ENCODE measurements at regions not wholly inside any gene's neighbourhood (a gene's known extent, or its start where the extent isn't known, plus 50 kb on each side); places are given as distances from the start of the nearest gene placed in this dataset.
A peak's percentile ranks its signal among the peaks of the same experiment; 100 is the strongest.

- Histone ChIP-seq H3K4me2 (ENCODE audit: insufficient read depth, low read length) (no peak overlapping the region), H2AFZ (ENCODE audit: low read length) (no peak overlapping the region), H3K4me1 (ENCODE audit: insufficient read depth, low read length) (no peaks in the 10 kb centered on the region), H3K36me3 (ENCODE audit: insufficient read depth, low read length) (no peaks in the 10 kb centered on the region), H3K27ac (ENCODE audit: low read depth, low read length) (no peak overlapping the region), H3K4me3 (ENCODE audit: insufficient read depth, low read length) (no peak overlapping the region), H4K20me1 (ENCODE audit: insufficient read depth, low read length) (no peaks in the 10 kb centered on the region), H3K27me3 (ENCODE audit: insufficient read depth, low read length) (no peaks in the 10 kb centered on the region), H3K79me2 (ENCODE audit: insufficient read depth, low read length) (no peaks in the 10 kb centered on the region), H3K9me3 (ENCODE audit: low read depth, low read length) (no peaks in the 10 kb centered on the region)
- DNase-seq (ENCODE audit: insufficient read length, low spot score, missing footprints): no peak
- no peak for TF ChIP-seq CTCF (IDR thresholded peaks at IDR 0.05; ENCODE audit: extremely low read depth, low read depth, low read length)
Measured at GRCh38 chr11:134468796-134469195, 56.8 kb upstream of the B3GAT1 start.

DNA sequence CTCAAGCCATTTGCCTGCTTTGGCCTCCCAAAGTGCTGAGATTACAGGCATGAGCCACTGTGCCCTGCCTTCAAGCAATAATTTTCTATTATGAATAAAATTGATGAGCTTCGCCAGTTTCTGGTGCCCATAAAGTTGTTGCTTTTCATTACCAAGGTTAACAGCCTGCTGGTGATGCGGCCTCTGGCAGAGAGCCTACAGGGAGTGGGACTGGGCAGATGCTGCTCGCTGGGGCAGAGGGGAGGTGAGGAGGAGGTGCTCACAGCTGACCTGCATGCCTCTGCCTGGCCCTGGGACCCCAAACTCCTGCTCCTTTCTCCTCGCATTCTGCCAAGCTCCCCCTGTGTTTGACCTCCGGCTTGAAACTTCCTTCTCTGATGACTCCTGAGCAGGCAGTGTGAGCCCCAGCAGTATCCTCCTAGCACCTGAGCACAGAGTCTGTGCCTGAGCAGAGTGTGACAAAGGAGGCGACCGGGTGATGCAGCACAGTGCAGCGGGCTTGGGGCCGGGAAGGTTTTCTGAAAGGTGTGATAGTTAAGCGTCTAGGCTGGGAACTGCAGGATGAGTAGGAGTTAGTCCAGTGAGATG, 56.1 kb upstream of the B3GAT1 start:
- H3K4me1 ChIP-seq (ENCODE audit: insufficient read depth, low read length): no peaks in the 10 kb centered on the region
- TF ChIP-seq CTCF (IDR thresholded peaks at IDR 0.05; ENCODE audit: extremely low read depth, low read depth, low read length): no peak
- DNase-seq (ENCODE audit: insufficient read length, low spot score, missing footprints): peak; percentile 36
- H3K4me2 ChIP-seq (ENCODE audit: insufficient read depth, low read length): no peak overlapping the region
- no peaks in the 10 kb centered on the region for H4K20me1 ChIP-seq (ENCODE audit: insufficient read depth, low read length)
- no peak overlapping the region for H3K27ac ChIP-seq (ENCODE audit: low read depth, low read length)
- H3K36me3 ChIP-seq (ENCODE audit: insufficient read depth, low read length): no peaks in the 10 kb centered on the region
- H3K79me2 ChIP-seq (ENCODE audit: insufficient read depth, low read length): no peaks in the 10 kb centered on the region
- no peaks in the 10 kb centered on the region for H3K27me3 ChIP-seq (ENCODE audit: insufficient read depth, low read length)
- H2AFZ ChIP-seq (ENCODE audit: low read length): no peak overlapping the region
- no peak overlapping the region for H3K4me3 ChIP-seq (ENCODE audit: insufficient read depth, low read length)
- no peaks in the 10 kb centered on the region for H3K9me3 ChIP-seq (ENCODE audit: low read depth, low read length)

DNA sequence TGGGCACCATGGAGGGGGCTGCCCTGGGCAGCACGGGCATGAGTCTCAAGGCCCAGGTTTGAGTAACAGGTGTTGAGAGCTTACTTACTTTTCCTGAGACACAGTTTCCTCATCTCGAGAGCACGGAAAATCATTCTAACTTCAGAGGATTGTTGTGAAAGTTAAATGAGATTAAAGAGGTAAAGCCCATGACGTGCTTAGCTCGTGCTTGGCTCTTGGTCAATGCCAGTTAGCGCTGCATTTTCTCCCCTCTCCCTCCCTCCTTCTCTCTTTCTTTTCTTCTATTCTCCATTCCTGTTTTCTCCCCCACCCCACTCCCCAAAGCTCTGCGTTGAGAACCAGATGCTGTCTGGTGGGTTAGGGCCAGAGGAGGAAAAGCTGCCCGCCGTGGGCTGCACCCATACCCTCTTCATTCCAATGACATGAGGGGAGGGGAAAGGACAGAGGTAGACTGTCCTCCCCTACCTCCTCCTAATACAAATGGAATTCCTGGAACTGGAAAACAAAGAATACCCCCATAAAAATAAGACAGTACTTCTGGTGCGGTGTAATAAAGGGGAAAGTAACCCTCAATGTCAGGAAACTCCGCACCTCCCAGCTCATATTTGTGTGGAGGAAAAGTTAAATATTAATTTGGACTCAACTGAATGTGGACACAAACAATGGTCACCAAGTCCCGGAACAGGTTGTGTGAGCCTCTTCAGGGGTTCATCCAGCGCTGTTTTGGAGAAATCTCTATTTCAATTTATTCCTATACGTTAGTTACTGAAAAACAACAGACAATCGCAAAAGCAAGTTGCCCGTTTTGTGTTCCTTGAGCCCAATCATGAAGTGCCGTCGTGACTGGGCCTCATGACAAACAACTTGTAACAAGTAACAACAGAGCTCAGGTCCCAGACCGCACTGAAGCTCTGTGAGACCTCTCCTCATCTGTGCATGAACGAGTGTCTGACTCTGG, 54.8 kb upstream of the B3GAT1 start:
- Histone ChIP-seq H3K4me1 (ENCODE audit: insufficient read depth, low read length) (no peaks in the 10 kb centered on the region), H3K36me3 (ENCODE audit: insufficient read depth, low read length) (no peaks in the 10 kb centered on the region), H4K20me1 (ENCODE audit: insufficient read depth, low read length) (no peaks in the 10 kb centered on the region), H3K79me2 (ENCODE audit: insufficient read depth, low read length) (no peaks in the 10 kb centered on the region), H3K4me2 (ENCODE audit: insufficient read depth, low read length) (no peak overlapping the region), H3K27ac (ENCODE audit: low read depth, low read length) (no peak overlapping the region), H3K9me3 (ENCODE audit: low read depth, low read length) (no peaks in the 10 kb centered on the region), H3K4me3 (ENCODE audit: insufficient read depth, low read length) (no peak overlapping the region), H2AFZ (ENCODE audit: low read length) (no peak overlapping the region), H3K27me3 (ENCODE audit: insufficient read depth, low read length) (no peaks in the 10 kb centered on the region)
- TF ChIP-seq CTCF (IDR thresholded peaks at IDR 0.05; ENCODE audit: extremely low read depth, low read depth, low read length): no peak
- DNase-seq (ENCODE audit: insufficient read length, low spot score, missing footprints): peak; percentile 11

GRCh38 chr11:134466156-134466555, 54.1 kb upstream of the B3GAT1 start:
- Histone ChIP-seq H2AFZ (ENCODE audit: low read length) (no peak overlapping the region), H3K4me1 (ENCODE audit: insufficient read depth, low read length) (no peaks in the 10 kb centered on the region), H3K4me3 (ENCODE audit: insufficient read depth, low read length) (no peak overlapping the region), H3K27me3 (ENCODE audit: insufficient read depth, low read length) (no peaks in the 10 kb centered on the region), H4K20me1 (ENCODE audit: insufficient read depth, low read length) (no peaks in the 10 kb centered on the region), H3K79me2 (ENCODE audit: insufficient read depth, low read length) (no peaks in the 10 kb centered on the region), H3K27ac (ENCODE audit: low read depth, low read length) (no peak overlapping the region), H3K9me3 (ENCODE audit: low read depth, low read length) (no peaks in the 10 kb centered on the region), H3K4me2 (ENCODE audit: insufficient read depth, low read length) (no peak overlapping the region), H3K36me3 (ENCODE audit: insufficient read depth, low read length) (no peaks in the 10 kb centered on the region)
- TF ChIP-seq CTCF (IDR thresholded peaks at IDR 0.05; ENCODE audit: extremely low read depth, low read depth, low read length): no peak
- peak; percentile 25 for DNase-seq (ENCODE audit: insufficient read length, low spot score, missing footprints)

Data from osteoblast (primary cell).